ENCODE measurements at regions not wholly inside any gene's neighbourhood (a gene's known extent, or its start where the extent isn't known, plus 50 kb on each side); places are given as distances from the start of the nearest gene placed in this dataset.

DNA sequence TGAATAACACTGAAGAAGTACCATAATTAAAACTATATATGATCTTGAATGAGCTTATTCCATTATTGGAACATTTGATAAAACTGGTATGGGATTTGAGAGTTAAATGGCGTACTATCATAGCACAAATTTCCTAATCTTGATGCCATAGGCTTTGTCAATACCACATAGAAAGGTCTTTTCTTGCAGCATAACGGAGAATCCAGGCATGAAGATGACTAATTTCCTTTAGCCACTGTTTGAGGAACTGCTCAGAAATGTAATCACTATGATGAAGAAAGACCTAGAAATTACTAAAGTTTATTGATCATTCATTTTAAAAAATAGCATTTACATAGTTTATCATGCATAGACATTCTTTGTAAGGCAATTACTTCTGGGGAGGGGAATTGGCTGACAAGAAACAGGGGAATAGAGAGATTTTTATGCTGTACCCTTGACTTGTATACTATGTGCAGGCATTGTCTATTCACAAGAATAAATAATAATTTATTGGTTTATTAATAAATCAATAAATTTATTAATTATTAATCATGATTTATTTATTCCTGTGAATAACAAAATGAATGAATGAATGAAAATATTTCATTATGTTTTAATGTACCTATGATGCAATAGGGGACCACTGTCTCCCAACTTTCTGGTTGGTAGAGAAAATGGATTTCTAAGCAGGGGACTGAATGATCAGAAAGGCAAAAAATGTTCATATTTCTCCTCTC is 2676.6 kb downstream of the PCDH9 start:
- Histone ChIP-seq H3K27me3 (ENCODE audit: low read depth, low read length) (no peaks in the 10 kb centered on the region), H3K36me3 (replicated peaks; ENCODE audit: low read depth, low read length) (no peaks in the 10 kb centered on the region), H3K27ac (ENCODE audit: low read length) (no peak overlapping the region), H3K79me2 (ENCODE audit: low read length) (no peaks in the 10 kb centered on the region), H3K4me1 (ENCODE audit: low read length) (peaks cover 5% of the 10 kb centered on the region), H2AFZ (ENCODE audit: low read depth, low read length) (no peak overlapping the region), H4K20me1 (ENCODE audit: insufficient read depth, low read length) (no peaks in the 10 kb centered on the region), H3K9me3 (ENCODE audit: insufficient read depth, low read length) (no peaks in the 10 kb centered on the region), H3K4me2 (ENCODE audit: low read length) (no peak overlapping the region), H3K4me3 (ENCODE audit: low read length) (no peak overlapping the region), H3K9ac (ENCODE audit: low read length) (no peak overlapping the region)
- TF ChIP-seq CTCF (IDR thresholded peaks at IDR 0.05; ENCODE audit: low read depth, low read length) (no peak), EZH2phosphoT487 (IDR thresholded peaks at IDR 0.05; ENCODE audit: low read depth) (no peak)

DNA sequence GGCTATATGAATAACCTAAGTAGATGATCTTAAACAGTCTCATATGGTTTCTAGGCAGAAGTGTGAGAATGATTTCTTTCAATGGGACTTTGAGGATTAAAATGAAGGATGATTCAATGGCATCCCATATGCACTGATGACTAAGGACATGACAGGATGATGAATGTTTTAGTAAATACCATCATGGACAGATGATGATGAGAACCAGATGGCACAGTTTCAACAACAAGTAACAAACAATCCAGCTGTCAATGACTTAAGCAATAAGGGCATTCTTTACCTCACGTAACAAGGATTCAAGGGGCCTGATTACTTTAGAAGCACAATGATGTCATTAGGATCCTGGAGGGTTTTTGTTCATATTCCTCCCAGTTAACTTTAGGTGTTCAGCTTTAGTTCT is 2678.4 kb downstream of the PCDH9 start:
- Histone ChIP-seq H3K4me1 (ENCODE audit: low read length) (peaks cover 5% of the 10 kb centered on the region), H3K4me2 (ENCODE audit: low read length) (no peak overlapping the region), H3K36me3 (replicated peaks; ENCODE audit: low read depth, low read length) (no peaks in the 10 kb centered on the region), H2AFZ (ENCODE audit: low read depth, low read length) (no peak overlapping the region), H3K27me3 (ENCODE audit: low read depth, low read length) (no peaks in the 10 kb centered on the region), H3K4me3 (ENCODE audit: low read length) (no peak overlapping the region), H3K9ac (ENCODE audit: low read length) (no peak overlapping the region), H3K27ac (ENCODE audit: low read length) (no peak overlapping the region), H3K79me2 (ENCODE audit: low read length) (no peaks in the 10 kb centered on the region), H4K20me1 (ENCODE audit: insufficient read depth, low read length) (no peaks in the 10 kb centered on the region), H3K9me3 (ENCODE audit: insufficient read depth, low read length) (no peaks in the 10 kb centered on the region)
- TF ChIP-seq EZH2phosphoT487 (IDR thresholded peaks at IDR 0.05; ENCODE audit: low read depth) (no peak), CTCF (IDR thresholded peaks at IDR 0.05; ENCODE audit: low read depth, low read length) (no peak)

DNA sequence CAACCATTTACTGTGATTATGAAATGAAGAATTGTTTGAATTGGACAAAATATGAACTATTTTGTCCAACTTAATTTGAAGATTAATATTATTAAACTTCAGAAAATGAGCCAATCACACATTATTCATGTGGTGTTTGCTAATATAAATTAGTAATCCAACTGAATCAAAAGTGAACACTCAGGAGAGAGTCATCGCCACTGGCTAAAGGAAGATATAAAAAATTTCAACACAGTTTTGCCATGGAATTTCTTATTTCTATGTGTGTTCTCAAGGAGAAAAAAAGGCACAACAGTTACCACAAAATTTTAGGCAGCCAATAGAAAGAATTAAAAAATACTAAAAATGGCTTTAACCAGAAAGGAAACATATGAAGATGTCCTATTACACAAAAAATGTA is 2683.8 kb downstream of the PCDH9 start:
- no peaks in the 10 kb centered on the region for H3K79me2 ChIP-seq (ENCODE audit: low read length)
- H3K36me3 ChIP-seq (replicated peaks; ENCODE audit: low read depth, low read length) = no peaks in the 10 kb centered on the region
- H3K4me2 ChIP-seq (ENCODE audit: low read length) = no peak overlapping the region
- TF ChIP-seq CTCF (IDR thresholded peaks at IDR 0.05; ENCODE audit: low read depth, low read length) (no peak), EZH2phosphoT487 (IDR thresholded peaks at IDR 0.05; ENCODE audit: low read depth) (no peak)
- H3K9me3 ChIP-seq (ENCODE audit: insufficient read depth, low read length) = no peaks in the 10 kb centered on the region
- no peaks in the 10 kb centered on the region for H3K27me3 ChIP-seq (ENCODE audit: low read depth, low read length)
- H3K27ac ChIP-seq (ENCODE audit: low read length) = no peak overlapping the region
- no peak overlapping the region for H3K4me3 ChIP-seq (ENCODE audit: low read length)
- H3K4me1 ChIP-seq (ENCODE audit: low read length) = no peaks in the 10 kb centered on the region
- no peak overlapping the region for H2AFZ ChIP-seq (ENCODE audit: low read depth, low read length)
- no peak overlapping the region for H3K9ac ChIP-seq (ENCODE audit: low read length)
- no peaks in the 10 kb centered on the region for H4K20me1 ChIP-seq (ENCODE audit: insufficient read depth, low read length)

GRCh38 chr13:64540976-64541375 is 2689.2 kb downstream of the PCDH9 start:
- no peak for TF ChIP-seq EZH2phosphoT487 (IDR thresholded peaks at IDR 0.05; ENCODE audit: low read depth)
- TF ChIP-seq CTCF (IDR thresholded peaks at IDR 0.05; ENCODE audit: low read depth, low read length) = no peak
- Histone ChIP-seq H3K4me2 (ENCODE audit: low read length) (no peak overlapping the region), H3K27ac (ENCODE audit: low read length) (no peak overlapping the region)

More at GRCh38 chr13:64540976-64541375, 2689.2 kb downstream of the PCDH9 start:
- Histone ChIP-seq H3K36me3 (replicated peaks; ENCODE audit: low read depth, low read length) (no peaks in the 10 kb centered on the region), H2AFZ (ENCODE audit: low read depth, low read length) (no peak overlapping the region), H3K79me2 (ENCODE audit: low read length) (no peaks in the 10 kb centered on the region), H3K4me3 (ENCODE audit: low read length) (no peak overlapping the region), H3K27me3 (ENCODE audit: low read depth, low read length) (no peaks in the 10 kb centered on the region), H4K20me1 (ENCODE audit: insufficient read depth, low read length) (no peaks in the 10 kb centered on the region), H3K9me3 (ENCODE audit: insufficient read depth, low read length) (no peaks in the 10 kb centered on the region), H3K9ac (ENCODE audit: low read length) (no peak overlapping the region), H3K4me1 (ENCODE audit: low read length) (no peaks in the 10 kb centered on the region)
